ENCODE measurements at regions not wholly inside any gene's neighbourhood (a gene's known extent, or its start where the extent isn't known, plus 50 kb on each side); places are given as distances from the start of the nearest gene placed in this dataset.

DNA sequence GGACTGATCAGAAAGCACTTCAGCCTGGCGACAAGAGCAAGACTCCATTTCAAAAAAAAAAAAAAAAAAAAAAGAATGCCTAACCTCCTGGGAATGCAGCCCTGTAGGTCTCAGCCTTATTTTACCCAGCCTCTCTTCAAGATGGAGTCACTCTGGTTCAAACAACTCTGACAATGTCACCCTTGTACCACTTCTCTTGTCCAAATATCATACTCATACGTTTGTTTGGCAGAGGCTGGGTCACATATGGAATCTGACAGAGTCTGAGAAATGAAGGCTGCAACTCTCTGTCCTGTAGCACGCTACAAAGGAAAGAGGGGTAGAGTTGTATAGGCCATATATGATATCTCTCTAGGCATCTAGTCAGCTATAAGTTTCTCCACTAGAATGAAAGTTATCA, 58.6 kb upstream of the GSAP start:
- TF ChIP-seq POLR2AphosphoS5 (IDR thresholded peaks at IDR 0.05; ENCODE audit: low read depth) (no peak), REST (IDR thresholded peaks at IDR 0.05; ENCODE audit: insufficient replicate concordance, low read depth) (no peak), GABPA (IDR thresholded peaks at IDR 0.05; ENCODE audit: low read depth) (no peak), SPI1 (IDR thresholded peaks at IDR 0.05; ENCODE audit: borderline replicate concordance, low read depth) (no peak)
- TF ChIP-seq, protein P1, sequence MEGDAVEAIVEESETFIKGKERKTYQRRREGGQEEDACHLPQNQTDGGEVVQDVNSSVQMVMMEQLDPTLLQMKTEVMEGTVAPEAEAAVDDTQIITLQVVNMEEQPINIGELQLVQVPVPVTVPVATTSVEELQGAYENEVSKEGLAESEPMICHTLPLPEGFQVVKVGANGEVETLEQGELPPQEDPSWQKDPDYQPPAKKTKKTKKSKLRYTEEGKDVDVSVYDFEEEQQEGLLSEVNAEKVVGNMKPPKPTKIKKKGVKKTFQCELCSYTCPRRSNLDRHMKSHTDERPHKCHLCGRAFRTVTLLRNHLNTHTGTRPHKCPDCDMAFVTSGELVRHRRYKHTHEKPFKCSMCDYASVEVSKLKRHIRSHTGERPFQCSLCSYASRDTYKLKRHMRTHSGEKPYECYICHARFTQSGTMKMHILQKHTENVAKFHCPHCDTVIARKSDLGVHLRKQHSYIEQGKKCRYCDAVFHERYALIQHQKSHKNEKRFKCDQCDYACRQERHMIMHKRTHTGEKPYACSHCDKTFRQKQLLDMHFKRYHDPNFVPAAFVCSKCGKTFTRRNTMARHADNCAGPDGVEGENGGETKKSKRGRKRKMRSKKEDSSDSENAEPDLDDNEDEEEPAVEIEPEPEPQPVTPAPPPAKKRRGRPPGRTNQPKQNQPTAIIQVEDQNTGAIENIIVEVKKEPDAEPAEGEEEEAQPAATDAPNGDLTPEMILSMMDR (IDR thresholded peaks at IDR 0.05; ENCODE audit: insufficient read depth, low read length): no peak
